GM12878 (cell line): ENCODE measurements at regions not wholly inside any gene's neighbourhood (a gene's known extent, or its start where the extent isn't known, plus 50 kb on each side); places are given as distances from the start of the nearest gene placed in this dataset.

Experiments used
- ATAC-seq: fragments of 200-7000 bp; cut with Tn5 transposase; 3 replicates; pipeline ENCODE4 v1.9.1; 2020; ENCODE audit warnings: mild to moderate bottlenecking, moderate library complexity
- BruUV-seq: library from RNA; stranded (reverse); fragments of 400-500 nt; replicated peaks from 2 replicates; lab custom pipeline; 2021; lab: Mats Ljungman, UMichigan
- CTCF ChIA-PET: fragments of 300-600 bp; sonication (Branson Sonifier 250); formaldehyde crosslinking; extraction: SDS; loops from one replicate; lab custom pipeline; 2021; ENCODE audit warnings: inconsistent platforms; lab: Yijun Ruan, JAX
- POLR2A ChIA-PET: fragments of 350-600 bp; formaldehyde crosslinking; extraction: SDS; loops from one replicate; lab custom pipeline; 2021; ENCODE audit warnings: inconsistent platforms; lab: Charles Lee
- RAD21 ChIA-PET: fragments of 300-600 bp; sonication (Branson Sonifier 250); formaldehyde crosslinking; loops from one replicate; lab custom pipeline; 2023; ENCODE audit warnings: antibody characterized with exemption; ENCODE audit not compliant: unreplicated experiment; lab: Charles Lee
- SMC1A ChIA-PET: fragments of 300-600 bp; sonication (Branson Sonifier 250); formaldehyde crosslinking; loops from one replicate; lab custom pipeline; 2023; ENCODE audit not compliant: unreplicated experiment, uncharacterized antibody; lab: Charles Lee
- DNase-seq: peaks from one replicate; pipeline ENCODE4 v3.0.0-alpha.2; 2011; ENCODE audit warnings: low read depth, low spot score
- FAIRE-seq: peaks from 3 replicates; lab custom pipeline; 2011; peaks lifted over from hg19 to GRCh38; lab: Jason Lieb, UNC
- H2AFZ ChIP-seq: 2 replicates; pipeline ENCODE4 v1.6.0; 2011; ENCODE audit warnings: low read depth, low read length, control low read depth; ENCODE audit not compliant: control insufficient read depth
- H3K27ac ChIP-seq: 2 replicates; pipeline ENCODE4 v1.5.1; 2011; ENCODE audit warnings: control low read depth; ENCODE audit not compliant: control insufficient read depth, insufficient read depth
- H3K27me3 ChIP-seq, 2 experiments: replicated peaks in 1 of 2; 2 replicates each; pipeline versions ENCODE4 v1.6.0 to v1.6.1; 2011; ENCODE audit warnings: low read length in 1 of 2; ENCODE audit not compliant: control insufficient read depth in 2 of 2, insufficient read depth in 2 of 2
- H3K36me3 ChIP-seq, 2 experiments: 2 replicates each; pipeline ENCODE4 v1.5.1; 2011; ENCODE audit warnings: low read length in 1 of 2; ENCODE audit not compliant: control insufficient read depth in 2 of 2, insufficient read depth in 2 of 2
- H3K4me1 ChIP-seq: 2 replicates; pipeline ENCODE4 v1.6.1; 2011; ENCODE audit warnings: mild to moderate bottlenecking, low read length, moderate library complexity, mixed read lengths; ENCODE audit not compliant: control insufficient read depth, insufficient read depth
- H3K4me2 ChIP-seq: 2 replicates; pipeline ENCODE4 v1.6.0; 2011; ENCODE audit warnings: control low read depth; ENCODE audit not compliant: control insufficient read depth, insufficient read depth
- H3K4me3 ChIP-seq: fragments of 200-600 bp; sonication (generic); 2 replicates; pipeline ENCODE4 v1.5.1; 2016
- H3K79me2 ChIP-seq: 2 replicates; pipeline ENCODE4 v1.6.0; 2011; ENCODE audit warnings: low read length; ENCODE audit not compliant: control insufficient read depth, insufficient read depth
- H3K9ac ChIP-seq: 2 replicates; pipeline ENCODE4 v1.8.0; 2011; ENCODE audit warnings: low read length, control low read depth, mixed read lengths; ENCODE audit not compliant: control insufficient read depth, insufficient read depth
- H3K9me3 ChIP-seq: replicated peaks from 3 replicates; pipeline ENCODE4 v1.5.1; 2011; ENCODE audit warnings: mild to moderate bottlenecking, low read length; ENCODE audit not compliant: control insufficient read depth, insufficient read depth
- H4K20me1 ChIP-seq: 2 replicates; pipeline ENCODE4 v1.6.0; 2011; ENCODE audit not compliant: control insufficient read depth, insufficient read depth
- ASH2L ChIP-seq: fragments of 300-600, 200-600 bp; sonication (generic); IDR thresholded peaks from 2 replicates; pipeline ENCODE4 v1.6.1; 2017; ENCODE audit warnings: low read depth, mild to moderate bottlenecking, borderline replicate concordance
- ATF7 ChIP-seq: fragments of 450-650 bp; IDR thresholded peaks from 2 replicates; pipeline ENCODE4 v1.6.1; 2016; ENCODE audit warnings: low read depth, mild to moderate bottlenecking
- EZH2 ChIP-seq: IDR thresholded peaks from 2 replicates; pipeline ENCODE4 v1.6.1; 2012; ENCODE audit warnings: low read depth, mild to moderate bottlenecking, control low read depth, inconsistent platforms, low read length, borderline replicate concordance; ENCODE audit not compliant: control insufficient read depth
- GATAD2B ChIP-seq: fragments of 450-650 bp; conservative IDR thresholded peaks from 2 replicates; pipeline ENCODE4 v1.6.1; 2017; ENCODE audit warnings: low read depth, mild to moderate bottlenecking, moderate library complexity
- PAX8 ChIP-seq: fragments of 450-650 bp; IDR thresholded peaks from 2 replicates; pipeline ENCODE4 v1.6.1; 2017; ENCODE audit warnings: mild to moderate bottlenecking, moderate library complexity
- RAD51 ChIP-seq: fragments of 450-650 bp; IDR thresholded peaks from 2 replicates; pipeline ENCODE4 v1.6.1; 2016; ENCODE audit warnings: moderate library complexity, mild to moderate bottlenecking, inconsistent platforms
- RUNX3 ChIP-seq: IDR thresholded peaks from 2 replicates; pipeline ENCODE4 v1.6.1; 2012; ENCODE audit warnings: low read length, inconsistent platforms
- SMARCA5 ChIP-seq: fragments of 450-650 bp; IDR thresholded peaks from 2 replicates; pipeline ENCODE4 v1.6.1; 2017; ENCODE audit warnings: mild to moderate bottlenecking
- SREBF1 ChIP-seq: IDR thresholded peaks from 2 replicates; pipeline ENCODE4 v1.6.1; 2012; ENCODE audit warnings: mild to moderate bottlenecking, low read length
- WRNIP1 ChIP-seq: IDR thresholded peaks from 2 replicates; pipeline ENCODE4 v1.6.1; 2011; ENCODE audit warnings: low read depth, low read length, improper control_type of control experiment, borderline replicate concordance
- ZBTB33 ChIP-seq: fragments of 450-650 bp; IDR thresholded peaks from 2 replicates; pipeline ENCODE4 v1.6.1; 2017; ENCODE audit warnings: mild to moderate bottlenecking
- ZBTB4 ChIP-seq: fragments of 450-650 bp; formaldehyde crosslinking; IDR thresholded peaks from 2 replicates; pipeline ENCODE4 v1.4.0; 2022; ENCODE audit warnings: mild to moderate bottlenecking, moderate library complexity
- ZNF207 ChIP-seq: fragments of 450-650 bp; IDR thresholded peaks from 2 replicates; pipeline ENCODE4 v1.6.1; 2014; ENCODE audit warnings: antibody characterized with exemption, mild to moderate bottlenecking, borderline replicate concordance
- ZNF24 ChIP-seq: fragments of 450-650 bp; IDR thresholded peaks from 2 replicates; pipeline ENCODE4 v1.6.1; 2017; ENCODE audit warnings: antibody characterized with exemption, mild to moderate bottlenecking
- WGBS: methylation state at CpG from one replicate; pipeline ENCODE4 v1.1.6; 2016; ENCODE audit warnings: low lambda C conversion rate; ENCODE audit not compliant: insufficient replicate concordance, insufficient coverage; ENCODE audit errors: missing lambda C conversion rate; 5-methylcytosine and 5-hydroxymethylcytosine counted together
- in situ Hi-C: fragments of 300-500 bp; cut with MboI; formaldehyde crosslinking; loops from 9 replicates; pipeline ENCODE4 v1.14.3; 2018; ENCODE audit warnings: mixed read lengths
- intact Hi-C: fragments of 100-400 bp; cut with micrococcal nuclease; formaldehyde crosslinking; loops from one replicate; pipeline ENCODE4 v1.14.2; 2022; ENCODE audit not compliant: unreplicated experiment
- TF ChIP-seq, protein P1 (sequence below): IDR thresholded peaks from 2 replicates; pipeline ENCODE4 v1.6.1; 2011; ENCODE audit warnings: low read depth, low read length, improper control_type of control experiment, borderline replicate concordance
- TF ChIP-seq, protein P2 (sequence below): IDR thresholded peaks from 2 replicates; pipeline ENCODE4 v1.6.1; 2011; ENCODE audit warnings: low read depth, mild to moderate bottlenecking, low read length, moderate library complexity, borderline replicate concordance; ENCODE audit errors: extremely low read depth

- ChIA-PET SMC1A (no interaction called here), POLR2A (no interaction called here), CTCF (interaction anchor here (1.6 kb wide), 1 partner anchor 18 kb away, joined by 5 read pairs; no protein-coding TSS in a partner anchor), RAD21 (no interaction called here)
- no peak for FAIRE-seq
- H3K4me2 ChIP-seq = no peak overlapping the region
- WGBS = 45% methylated on average over 6 of the region's 6 CpGs
- no peaks in the 10 kb centered on the region for H3K27me3 ChIP-seq
- H3K4me1 ChIP-seq = no peaks in the 10 kb centered on the region
- intact Hi-C loops = no loop called here
- DNase-seq = no peak
- H3K9me3 ChIP-seq = no peaks in the 10 kb centered on the region
- H2AFZ ChIP-seq = no peak overlapping the region
- no TSS peak for BruUV-seq
- in situ Hi-C loops = no loop called here
- H3K9ac ChIP-seq = no peak overlapping the region
- H3K36me3 ChIP-seq = no peaks in the 10 kb centered on the region
- TF ChIP-seq EZH2 (no peak), ZBTB33 (no peak), GATAD2B (no peak), PAX8 (no peak), SMARCA5 (no peak), RUNX3 (no peak), WRNIP1 (no peak), RAD51 (no peak), ZNF207 (no peak), ZNF24 (no peak), SREBF1 (no peak), ZBTB4 (no peak), ASH2L (no peak), ATF7 (no peak)
- TF ChIP-seq, protein P1, sequence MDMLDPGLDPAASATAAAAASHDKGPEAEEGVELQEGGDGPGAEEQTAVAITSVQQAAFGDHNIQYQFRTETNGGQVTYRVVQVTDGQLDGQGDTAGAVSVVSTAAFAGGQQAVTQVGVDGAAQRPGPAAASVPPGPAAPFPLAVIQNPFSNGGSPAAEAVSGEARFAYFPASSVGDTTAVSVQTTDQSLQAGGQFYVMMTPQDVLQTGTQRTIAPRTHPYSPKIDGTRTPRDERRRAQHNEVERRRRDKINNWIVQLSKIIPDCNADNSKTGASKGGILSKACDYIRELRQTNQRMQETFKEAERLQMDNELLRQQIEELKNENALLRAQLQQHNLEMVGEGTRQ = no peak
- TF ChIP-seq, protein P2, sequence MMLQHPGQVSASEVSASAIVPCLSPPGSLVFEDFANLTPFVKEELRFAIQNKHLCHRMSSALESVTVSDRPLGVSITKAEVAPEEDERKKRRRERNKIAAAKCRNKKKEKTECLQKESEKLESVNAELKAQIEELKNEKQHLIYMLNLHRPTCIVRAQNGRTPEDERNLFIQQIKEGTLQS = no peak
- no peak overlapping the region for H3K4me3 ChIP-seq
- H3K27ac ChIP-seq = no peak overlapping the region
- no peaks in the 10 kb centered on the region for H3K79me2 ChIP-seq
- no peaks in the 10 kb centered on the region for H4K20me1 ChIP-seq
- no peak for ATAC-seq
These were observed 196.0 kb downstream of the TMEM26 start for GRCh38 chr10:61257136-61257535.
